Upper lobe of right lung (tissue), 1 donor: ENCODE measurements at regions not wholly inside any gene's neighbourhood (a gene's known extent, or its start where the extent isn't known, plus 50 kb on each side); places are given as distances from the start of the nearest gene placed in this dataset.
"Not testable (repeated sequence)": the region's sequence is repeated elsewhere in the genome, so short reads cannot be mapped to it uniquely, and the experiment has no call there.

ENCODE experiments used
- ATAC-seq: fragments of 200-7000 bp; cut with Tn5 transposase; one replicate; pipeline ENCODE4 v1.9.1; 2020; ENCODE audit warnings: mild to moderate bottlenecking, moderate library complexity
- DNase-seq: peaks from one replicate; pipeline ENCODE4 v3.0.0-alpha.2; 2020
- H3K27ac ChIP-seq: fragments of 200-600 bp; one replicate; pipeline ENCODE4 v1.8.0; 2022
- H3K27me3 ChIP-seq: fragments of 200-600 bp; one replicate; pipeline ENCODE4 v1.8.0; 2022; ENCODE audit warnings: mild to moderate bottlenecking
- H3K36me3 ChIP-seq: fragments of 200-600 bp; one replicate; pipeline ENCODE4 v1.8.0; 2022
- H3K4me1 ChIP-seq: fragments of 200-600 bp; one replicate; pipeline ENCODE4 v1.8.0; 2022
- H3K4me3 ChIP-seq: fragments of 200-600 bp; one replicate; pipeline ENCODE4 v1.8.0; 2022; ENCODE audit warnings: mild to moderate bottlenecking
- H3K9me3 ChIP-seq: fragments of 200-600 bp; one replicate; pipeline ENCODE4 v1.8.0; 2022
- intact Hi-C: fragments of 100-400 bp; cut with DNase I; formaldehyde crosslinking; loops from one replicate; pipeline ENCODE4 v1.11.0; 2022
- TF ChIP-seq, protein P1 (sequence below): fragments of 200-600 bp; IDR thresholded peaks from one replicate; pipeline ENCODE4 v1.8.0; 2022; ENCODE audit warnings: antibody characterized with exemption
- donor health status: DM: no; HTN: yes; CAD: no; lungs with severe emphysema.

DNA sequence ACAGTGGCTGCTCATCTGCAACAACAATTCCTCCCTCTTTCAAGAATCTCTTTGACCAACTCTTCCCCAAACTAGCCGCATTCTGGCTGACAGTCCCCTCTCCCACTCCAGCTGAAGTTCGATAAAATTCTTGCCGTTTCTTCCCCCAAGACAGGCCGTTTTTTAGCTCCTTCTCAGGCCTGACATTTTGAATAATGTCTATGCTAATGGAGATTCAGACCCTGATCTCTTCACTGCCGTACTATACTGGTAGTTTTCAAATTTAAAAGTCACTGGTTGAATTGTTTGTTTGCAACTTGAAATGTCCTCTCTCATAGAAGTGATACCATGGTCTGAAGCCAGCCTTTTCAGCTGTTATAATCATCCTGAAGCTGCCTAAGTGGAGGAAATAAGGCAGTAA is 65.9 kb upstream of the AMN1 start:
- no peak for DNase-seq
- Histone ChIP-seq H3K4me3 (no peak overlapping the region), H3K9me3 (no peaks in the 10 kb centered on the region)

DNA sequence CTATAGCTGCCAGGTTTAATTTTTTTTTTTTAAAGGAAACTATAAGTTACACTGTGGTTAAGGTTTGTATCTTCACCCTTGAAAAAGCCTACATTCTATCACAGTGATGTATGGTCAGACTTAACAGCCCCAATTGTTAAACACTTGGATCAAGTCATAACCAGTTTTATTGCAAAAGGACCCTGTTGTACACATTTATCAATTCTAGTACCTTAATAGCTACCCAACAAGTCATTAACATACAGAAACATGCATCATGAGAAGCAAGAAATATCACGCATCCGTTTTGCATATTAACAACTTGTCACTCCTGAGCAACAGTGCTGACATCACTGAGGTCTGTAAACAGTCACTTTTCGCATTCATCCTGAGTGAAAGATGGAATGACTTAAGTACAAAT is 62.4 kb upstream of the AMN1 start:
- DNase-seq, ATAC-seq, H3K27me3 ChIP-seq, H3K27ac ChIP-seq, H3K9me3 ChIP-seq, H3K4me3 ChIP-seq, intact Hi-C loops, H3K4me1 ChIP-seq, H3K36me3 ChIP-seq: not testable (repeated sequence)

More for the DNA sequence above, 65.9 kb upstream of the AMN1 start:
- intact Hi-C loops: no loop called here
- no peaks in the 10 kb centered on the region for H3K27me3 ChIP-seq
- no peaks in the 10 kb centered on the region for H3K4me1 ChIP-seq
- no peaks in the 10 kb centered on the region for H3K36me3 ChIP-seq
- ATAC-seq: no peak
- no peak overlapping the region for H3K27ac ChIP-seq
- TF ChIP-seq, protein P1, sequence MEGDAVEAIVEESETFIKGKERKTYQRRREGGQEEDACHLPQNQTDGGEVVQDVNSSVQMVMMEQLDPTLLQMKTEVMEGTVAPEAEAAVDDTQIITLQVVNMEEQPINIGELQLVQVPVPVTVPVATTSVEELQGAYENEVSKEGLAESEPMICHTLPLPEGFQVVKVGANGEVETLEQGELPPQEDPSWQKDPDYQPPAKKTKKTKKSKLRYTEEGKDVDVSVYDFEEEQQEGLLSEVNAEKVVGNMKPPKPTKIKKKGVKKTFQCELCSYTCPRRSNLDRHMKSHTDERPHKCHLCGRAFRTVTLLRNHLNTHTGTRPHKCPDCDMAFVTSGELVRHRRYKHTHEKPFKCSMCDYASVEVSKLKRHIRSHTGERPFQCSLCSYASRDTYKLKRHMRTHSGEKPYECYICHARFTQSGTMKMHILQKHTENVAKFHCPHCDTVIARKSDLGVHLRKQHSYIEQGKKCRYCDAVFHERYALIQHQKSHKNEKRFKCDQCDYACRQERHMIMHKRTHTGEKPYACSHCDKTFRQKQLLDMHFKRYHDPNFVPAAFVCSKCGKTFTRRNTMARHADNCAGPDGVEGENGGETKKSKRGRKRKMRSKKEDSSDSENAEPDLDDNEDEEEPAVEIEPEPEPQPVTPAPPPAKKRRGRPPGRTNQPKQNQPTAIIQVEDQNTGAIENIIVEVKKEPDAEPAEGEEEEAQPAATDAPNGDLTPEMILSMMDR: no peak

DNA sequence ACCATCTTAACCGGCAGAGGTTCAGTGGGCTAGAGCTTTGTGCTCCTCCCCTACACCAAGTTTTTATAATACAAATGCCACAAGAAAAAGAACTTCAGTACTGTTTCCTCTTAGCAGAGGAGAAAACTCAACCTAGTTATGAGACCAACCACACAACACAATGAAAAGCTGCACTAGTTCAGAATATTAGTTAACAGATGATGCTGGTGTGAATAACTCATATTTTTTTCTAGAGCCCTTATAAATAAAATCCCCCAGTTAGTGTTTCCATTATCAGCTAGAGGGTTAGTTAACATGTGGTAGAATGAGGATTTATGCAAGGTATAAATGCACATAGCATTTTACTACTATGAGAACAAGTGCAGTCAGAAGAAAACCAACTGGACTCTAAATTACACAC is 61.9 kb upstream of the AMN1 start:
- ATAC-seq (no peak), DNase-seq (no peak)
- H3K9me3 ChIP-seq: no peaks in the 10 kb centered on the region
- TF ChIP-seq, protein P1: no peak
- no peak overlapping the region for H3K27ac ChIP-seq
- no peaks in the 10 kb centered on the region for H3K27me3 ChIP-seq
- intact Hi-C loops: no loop called here
- H3K36me3 ChIP-seq: no peaks in the 10 kb centered on the region
- no peaks in the 10 kb centered on the region for H3K4me1 ChIP-seq
- no peak overlapping the region for H3K4me3 ChIP-seq

DNA sequence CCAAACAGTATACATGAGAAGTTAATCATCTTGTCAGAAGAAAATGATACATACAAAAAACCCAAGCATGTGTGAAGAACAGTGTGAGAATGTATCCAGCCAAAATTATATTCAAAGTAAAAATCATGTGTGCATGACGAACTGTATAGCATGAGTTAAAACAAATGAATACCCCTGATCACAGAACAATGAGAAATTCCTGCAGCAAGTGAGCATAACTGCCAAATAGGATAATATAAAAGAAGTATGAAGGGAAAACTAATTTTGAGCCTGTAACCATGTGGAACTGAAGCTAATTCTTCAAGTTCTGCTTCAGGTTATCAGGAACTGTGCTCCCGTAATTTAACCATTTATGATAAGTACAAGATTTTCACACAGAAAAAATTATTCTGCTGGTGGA is 56.5 kb upstream of the AMN1 start:
- no peak for ATAC-seq

DNA sequence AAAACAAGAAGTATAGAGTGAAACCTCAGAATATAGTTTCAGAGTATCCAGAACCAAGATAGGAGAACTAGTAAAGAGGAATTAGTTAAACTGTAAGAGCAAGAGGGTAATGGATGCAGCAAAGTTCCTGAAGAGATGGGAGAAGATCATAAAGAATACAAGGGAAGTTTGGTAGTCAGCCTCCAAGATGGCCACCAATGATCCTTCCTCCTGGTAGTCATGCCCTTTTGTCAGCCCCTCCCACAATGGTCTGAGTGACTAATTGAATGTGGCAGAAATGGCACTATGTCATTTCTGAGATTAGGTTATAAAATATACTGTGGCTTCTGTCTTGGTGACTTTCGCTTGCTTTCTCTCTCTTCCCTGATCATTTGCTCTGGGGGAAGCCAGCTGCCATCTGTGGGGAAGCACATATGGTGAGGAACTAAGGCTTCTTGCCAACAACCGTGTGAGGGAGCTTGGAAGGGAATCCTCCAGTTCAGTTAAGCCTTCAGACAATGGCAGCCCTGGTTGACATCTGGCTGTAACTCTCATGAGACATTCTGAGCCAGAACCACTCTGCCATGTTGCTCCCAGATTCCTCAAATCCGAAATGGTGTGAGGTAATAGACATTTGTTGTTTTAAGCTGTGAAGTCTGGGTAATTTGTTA is 55.3 kb upstream of the AMN1 start:
- H3K27me3 ChIP-seq: no peaks in the 10 kb centered on the region
- TF ChIP-seq, protein P1: no peak
- no peaks in the 10 kb centered on the region for H3K36me3 ChIP-seq
- DNase-seq: no peak
- no peaks in the 10 kb centered on the region for H3K9me3 ChIP-seq
- no peak overlapping the region for H3K4me3 ChIP-seq
- intact Hi-C loops: no loop called here
- no peaks in the 10 kb centered on the region for H3K4me1 ChIP-seq
- no peak overlapping the region for H3K27ac ChIP-seq
- peak; percentile 64 for ATAC-seq

More for the DNA sequence above, 56.5 kb upstream of the AMN1 start:
- Histone ChIP-seq H3K9me3 (no peaks in the 10 kb centered on the region), H3K27me3 (no peaks in the 10 kb centered on the region), H3K4me3 (no peak overlapping the region), H3K36me3 (no peaks in the 10 kb centered on the region), H3K27ac (no peak overlapping the region), H3K4me1 (no peaks in the 10 kb centered on the region)
- TF ChIP-seq, protein P1: no peak
- intact Hi-C loops: no loop called here
- no peak for DNase-seq

DNA sequence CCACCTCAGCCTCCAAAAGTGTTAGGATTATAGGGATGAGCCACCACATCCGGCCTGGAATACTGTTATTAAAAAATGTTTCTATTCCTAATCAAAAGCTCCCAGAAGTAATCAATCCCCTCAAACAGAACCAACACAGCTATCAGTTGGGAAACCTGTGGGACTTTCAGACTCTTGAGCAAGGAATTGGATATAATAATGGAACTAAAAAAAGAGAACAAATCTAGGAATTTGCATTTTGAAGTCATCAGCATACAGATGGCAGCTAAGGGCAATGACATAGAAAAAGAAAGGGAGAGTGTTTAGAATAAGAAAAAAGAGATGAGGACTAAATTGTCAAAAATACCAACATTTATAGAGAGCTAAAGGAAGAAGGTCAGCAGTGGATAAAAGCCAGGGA is 54.7 kb upstream of the AMN1 start:
- no peaks in the 10 kb centered on the region for H3K36me3 ChIP-seq
- no peak overlapping the region for H3K4me3 ChIP-seq
- H3K27me3 ChIP-seq: no peaks in the 10 kb centered on the region
- no peak overlapping the region for H3K27ac ChIP-seq
- TF ChIP-seq, protein P1: no peak
- DNase-seq (no peak), ATAC-seq (no peak)
- no peaks in the 10 kb centered on the region for H3K9me3 ChIP-seq
- intact Hi-C loops: no loop called here
- no peaks in the 10 kb centered on the region for H3K4me1 ChIP-seq
